Stimulated activated CD4-positive, alpha-beta T cell treated with anti-CD3 and anti-CD28 coated beads, Interleukin-4, amount 100 ng/mL, for 4 hours (primary cell): ENCODE measurements at regions not wholly inside any gene's neighbourhood (a gene's known extent, or its start where the extent isn't known, plus 50 kb on each side); places are given as distances from the start of the nearest gene placed in this dataset.

Experiments
- DNase-seq, 2 experiments: peaks; one replicate each; pipeline ENCODE4 v3.0.0-alpha.2; 2020

GRCh38 chr2:2890246-2890645 is 487.4 kb downstream of the EIPR1 start:
- no peak for DNase-seq

GRCh38 chr2:2889646-2890045 is 488.0 kb downstream of the EIPR1 start:
- no peak for DNase-seq

GRCh38 chr2:2889141-2889540 is 488.5 kb downstream of the EIPR1 start:
- DNase-seq, result no peak

GRCh38 chr2:2887772-2888387 is 489.7 kb downstream of the EIPR1 start:
- no peak for DNase-seq

GRCh38 chr2:2886922-2887321 is 490.7 kb downstream of the EIPR1 start:
- DNase-seq, result no peak

- DNase-seq, result no peak
Observed at GRCh38 chr2:2881499-2881898, 496.1 kb downstream of the EIPR1 start.

GRCh38 chr2:2880938-2881337 is 496.7 kb downstream of the EIPR1 start:
- no peak for DNase-seq

- no peak for DNase-seq
Observed at GRCh38 chr2:2879781-2880180, 497.8 kb downstream of the EIPR1 start.

- no peak for DNase-seq
Observed at GRCh38 chr2:2879071-2879470, 498.5 kb downstream of the EIPR1 start.

- DNase-seq, result no peak
Observed at GRCh38 chr2:2877427-2877826, 500.2 kb downstream of the EIPR1 start.

GRCh38 chr2:2876331-2877221 is 501.0 kb downstream of the EIPR1 start:
- no peak for DNase-seq

- no peak for DNase-seq
Observed at GRCh38 chr2:2875831-2876230, 501.8 kb downstream of the EIPR1 start.

GRCh38 chr2:2875296-2875695 is 502.3 kb downstream of the EIPR1 start:
- DNase-seq, result no peak

- no peak for DNase-seq
Observed at GRCh38 chr2:2874805-2875204, 502.8 kb downstream of the EIPR1 start.

- no peak for DNase-seq
Observed at GRCh38 chr2:2874341-2874740, 503.3 kb downstream of the EIPR1 start.

- no peak for DNase-seq
Observed at GRCh38 chr2:2873450-2873811, 504.2 kb downstream of the EIPR1 start.

- DNase-seq, result no peak
Observed at GRCh38 chr2:2872713-2873449, 504.7 kb downstream of the EIPR1 start.

GRCh38 chr2:2872309-2872617 is 505.4 kb downstream of the EIPR1 start:
- no peak for DNase-seq

- DNase-seq, result no peak
Observed at GRCh38 chr2:2871480-2872308, 505.9 kb downstream of the EIPR1 start.

GRCh38 chr2:2870106-2870505 is 507.5 kb downstream of the EIPR1 start:
- DNase-seq, result no peak

GRCh38 chr2:2869553-2869952 is 508.1 kb downstream of the EIPR1 start:
- DNase-seq, result no peak

- no peak for DNase-seq
Observed at GRCh38 chr2:2868085-2868484, 509.5 kb downstream of the EIPR1 start.

GRCh38 chr2:2867397-2867979 is 510.1 kb downstream of the EIPR1 start:
- DNase-seq, result no peak
